RKO (cell line): ENCODE measurements at regions not wholly inside any gene's neighbourhood (a gene's known extent, or its start where the extent isn't known, plus 50 kb on each side); places are given as distances from the start of the nearest gene placed in this dataset.

Experiments
- DNase-seq: peaks from one replicate; pipeline ENCODE4 v3.0.0-alpha.2; 2016; ENCODE audit warnings: low spot score

DNA sequence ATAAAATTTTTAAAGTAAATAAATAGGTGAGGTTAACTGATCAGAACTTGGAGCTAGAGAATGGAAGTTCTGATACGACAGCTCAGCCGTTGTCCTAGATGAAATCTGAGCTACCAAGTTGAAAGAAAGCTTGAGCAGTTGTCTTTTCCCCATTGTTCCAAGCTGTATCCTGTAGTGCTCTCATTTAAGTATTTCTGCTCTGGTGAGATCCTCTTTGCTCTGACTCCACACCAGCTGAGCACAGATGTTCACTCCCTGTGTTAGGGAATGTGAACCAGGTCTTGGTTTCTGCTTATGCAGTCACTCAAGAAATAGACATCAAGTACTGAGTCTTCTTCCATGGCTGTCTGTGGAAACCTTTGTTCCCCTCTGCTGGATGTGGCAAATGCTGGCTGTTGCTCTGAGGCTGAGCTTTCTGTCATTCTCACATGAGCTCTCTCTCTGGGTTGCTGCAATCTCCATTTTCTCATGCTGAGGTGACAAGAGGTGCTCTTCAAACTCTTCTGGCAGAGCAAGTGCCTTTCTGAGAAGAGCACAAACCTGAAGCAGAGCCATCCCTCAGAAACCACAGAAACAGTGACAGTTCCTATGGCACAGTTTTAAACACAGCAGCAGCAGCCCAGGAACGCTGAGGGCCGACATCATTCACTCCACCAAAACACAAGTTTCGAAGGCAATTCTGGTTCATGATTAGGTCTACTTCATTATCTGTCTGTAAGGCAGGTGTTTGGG lies 194.1 kb downstream of the SP3 start:
- DNase-seq: no peak

GRCh38 chr2:173772205-173772604 lies 193.0 kb downstream of the SP3 start:
- DNase-seq: no peak

- no peak for DNase-seq
Observed at GRCh38 chr2:173773076-173773475, 192.1 kb downstream of the SP3 start.

GRCh38 chr2:173775440-173775839 lies 189.7 kb downstream of the SP3 start:
- no peak for DNase-seq

DNA sequence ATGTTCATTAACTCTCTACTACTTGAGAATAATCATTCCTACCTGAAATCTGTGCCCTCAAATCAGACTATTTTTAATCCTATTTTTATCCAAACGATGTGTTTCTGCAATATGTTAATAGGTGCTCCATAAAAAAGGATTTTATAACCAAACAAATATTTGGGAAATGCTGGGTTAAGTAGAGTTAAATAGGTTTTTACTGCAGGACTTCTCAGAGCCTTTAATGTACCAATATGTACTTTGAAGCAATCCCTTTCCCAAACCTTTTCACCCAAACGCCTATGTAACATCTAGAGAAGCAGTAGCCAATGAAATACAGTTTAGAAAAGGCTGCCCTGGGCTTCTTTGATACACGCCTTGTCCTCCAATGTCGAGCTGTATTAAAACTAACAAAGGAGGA lies 182.5 kb downstream of the SP3 start:
- DNase-seq: no peak

GRCh38 chr2:173783382-173783781 lies 181.8 kb downstream of the SP3 start:
- no peak for DNase-seq

DNA sequence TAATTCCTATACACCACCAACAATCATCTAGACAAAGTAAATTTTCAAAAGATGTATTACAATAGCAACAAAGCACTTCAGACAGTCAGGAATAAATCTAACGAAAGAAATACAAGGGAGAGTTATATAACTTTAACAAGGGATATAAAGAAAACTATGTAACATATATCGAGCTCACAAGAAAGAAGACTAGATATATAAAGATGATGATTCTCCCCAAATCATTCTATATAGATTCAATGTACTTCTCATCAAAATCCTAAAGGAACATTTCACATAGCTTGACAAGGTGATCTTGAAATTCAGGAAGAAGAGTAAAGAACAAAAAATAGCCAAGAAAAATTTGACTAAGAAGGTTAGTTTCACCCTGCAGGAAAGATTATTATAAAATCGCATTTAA lies 179.4 kb downstream of the SP3 start:
- DNase-seq: no peak

GRCh38 chr2:173791502-173791901 lies 173.7 kb downstream of the SP3 start:
- no peak for DNase-seq

- no peak for DNase-seq
Observed at GRCh38 chr2:173792166-173792565, 173.0 kb downstream of the SP3 start.

DNA sequence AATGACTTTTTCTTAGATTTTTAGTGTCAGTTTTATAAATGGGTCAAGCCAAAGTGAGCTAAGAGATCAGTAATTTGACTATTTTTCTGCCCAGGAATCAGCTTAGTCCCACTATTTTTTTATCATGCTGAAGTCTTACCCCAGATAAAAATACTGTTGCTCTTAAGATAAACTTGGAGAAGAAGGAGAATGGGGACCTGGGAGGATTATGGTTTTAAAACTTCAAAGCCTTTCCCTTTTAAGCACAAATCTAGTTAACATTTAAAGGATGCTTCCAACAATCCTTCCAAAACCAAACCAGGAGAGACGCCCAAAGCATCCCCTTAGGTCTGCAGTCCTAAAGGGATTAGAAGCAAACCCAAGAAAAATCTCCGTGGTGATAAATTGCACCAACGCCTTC lies 172.4 kb downstream of the SP3 start:
- no peak for DNase-seq

GRCh38 chr2:173793709-173794565 lies 171.2 kb downstream of the SP3 start:
- no peak for DNase-seq

DNA sequence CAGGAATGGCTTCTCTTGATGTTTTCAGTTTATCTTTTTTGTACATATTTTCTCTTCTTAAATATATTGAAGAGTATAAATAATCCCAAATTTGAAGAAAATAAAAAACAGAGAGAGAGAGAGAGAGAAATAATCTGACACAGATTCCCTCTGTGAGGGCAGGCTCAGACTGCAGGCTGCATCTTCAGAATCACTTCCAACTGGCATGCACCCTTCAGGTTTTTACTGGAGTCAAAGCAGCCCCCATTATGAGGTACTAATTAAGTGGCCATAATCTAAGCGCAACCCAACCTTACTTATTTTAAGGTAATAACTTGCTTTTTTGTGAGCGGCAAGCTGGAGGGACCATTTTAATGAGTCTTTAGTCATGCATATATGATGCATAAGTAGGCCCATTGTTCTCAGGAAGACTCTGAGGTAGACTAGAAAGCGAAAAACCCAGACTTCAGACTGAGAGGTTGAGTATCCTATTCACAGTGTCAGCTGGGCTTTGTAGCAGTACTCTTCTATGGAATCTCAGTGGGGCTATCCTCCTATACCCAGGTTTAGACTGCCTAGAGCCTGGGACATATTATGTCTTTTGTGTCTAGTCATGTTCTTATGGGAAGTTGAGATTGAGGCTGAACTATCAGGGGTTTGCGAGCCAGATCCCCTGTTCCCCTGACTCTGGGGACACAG lies 167.4 kb downstream of the SP3 start:
- DNase-seq: no peak

GRCh38 chr2:173802518-173802917 lies 162.7 kb downstream of the SP3 start:
- no peak for DNase-seq

GRCh38 chr2:173803449-173803848 lies 161.7 kb downstream of the SP3 start:
- no peak for DNase-seq

- no peak for DNase-seq
Observed at GRCh38 chr2:173806761-173807160, 158.4 kb downstream of the SP3 start.

DNA sequence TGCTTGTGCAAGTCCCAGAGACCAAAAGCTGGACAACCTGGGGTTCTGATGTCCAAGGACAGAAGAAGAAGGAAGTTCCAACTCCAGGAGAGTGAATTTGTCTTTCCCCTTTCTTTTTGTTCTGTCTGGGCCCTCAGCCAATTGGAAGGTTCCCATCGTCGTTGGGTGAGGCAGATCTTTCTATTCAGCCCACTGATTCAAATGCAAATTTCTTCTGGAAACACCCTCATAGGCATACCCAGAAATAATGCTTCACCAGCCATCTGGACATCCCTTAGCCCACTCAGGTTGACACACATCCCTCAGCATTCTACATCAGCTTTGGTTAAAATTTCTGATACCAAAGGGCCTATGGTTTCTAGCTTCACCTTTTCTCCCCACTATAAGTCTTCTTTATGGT lies 156.5 kb downstream of the SP3 start:
- no peak for DNase-seq

DNA sequence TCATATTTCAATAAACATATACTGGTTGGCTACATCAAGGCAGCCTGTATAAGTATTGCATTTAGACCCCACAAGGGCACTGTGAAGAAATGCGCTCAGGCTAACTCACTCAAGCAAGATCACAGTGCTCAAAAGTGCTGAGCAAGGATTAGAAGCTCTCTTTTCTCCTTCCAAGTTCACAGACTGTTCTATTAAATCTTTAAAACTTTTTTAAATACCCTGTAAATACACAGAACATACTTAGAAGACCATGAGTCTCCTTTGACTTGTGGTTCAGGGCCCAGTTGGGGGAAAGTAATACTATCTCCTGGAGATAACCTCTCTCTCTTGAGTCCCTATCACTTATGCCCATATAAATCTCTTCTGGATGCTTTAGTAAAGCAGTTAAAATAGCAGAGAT lies 152.9 kb downstream of the SP3 start:
- DNase-seq: no peak

GRCh38 chr2:173814306-173814705 lies 150.9 kb downstream of the SP3 start:
- DNase-seq: no peak

DNA sequence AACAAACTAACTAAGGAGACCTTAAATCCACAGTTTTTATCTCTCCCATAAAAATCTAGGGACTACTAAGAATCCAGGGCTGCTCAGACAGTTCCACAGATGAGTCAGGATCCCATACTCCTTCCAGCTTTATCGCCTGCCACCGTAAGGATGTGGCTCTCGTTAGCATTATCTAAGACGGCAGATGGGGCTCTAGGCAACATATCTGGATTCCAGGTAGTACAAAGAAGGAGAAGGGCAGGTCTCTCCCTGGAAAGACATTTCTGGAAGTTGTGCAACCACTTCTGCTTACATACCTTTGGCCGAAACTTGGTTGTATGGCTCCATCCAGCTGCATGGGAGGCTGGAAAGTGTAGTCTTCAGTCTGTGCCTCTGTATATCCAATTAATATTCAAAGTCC lies 149.4 kb downstream of the SP3 start:
- DNase-seq: no peak

DNA sequence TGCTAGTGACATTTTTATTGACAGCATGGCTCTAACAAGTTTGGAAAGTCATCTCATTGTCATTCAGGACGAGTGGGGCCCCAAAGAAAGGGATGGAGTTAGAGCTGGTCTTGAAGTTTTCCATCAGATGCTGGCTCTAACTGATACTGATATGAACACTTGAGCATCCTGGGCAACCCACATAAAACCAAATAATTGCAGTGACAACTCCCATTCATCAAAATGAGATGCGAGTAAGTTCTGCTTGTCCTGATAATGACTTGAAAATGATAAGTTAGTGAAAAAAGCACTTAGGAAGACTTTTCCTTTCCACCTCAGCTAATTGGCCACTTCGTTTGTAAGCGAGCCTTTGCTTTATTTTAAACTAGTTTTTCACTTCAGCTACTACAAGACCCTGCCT lies 147.6 kb downstream of the SP3 start:
- no peak for DNase-seq

DNA sequence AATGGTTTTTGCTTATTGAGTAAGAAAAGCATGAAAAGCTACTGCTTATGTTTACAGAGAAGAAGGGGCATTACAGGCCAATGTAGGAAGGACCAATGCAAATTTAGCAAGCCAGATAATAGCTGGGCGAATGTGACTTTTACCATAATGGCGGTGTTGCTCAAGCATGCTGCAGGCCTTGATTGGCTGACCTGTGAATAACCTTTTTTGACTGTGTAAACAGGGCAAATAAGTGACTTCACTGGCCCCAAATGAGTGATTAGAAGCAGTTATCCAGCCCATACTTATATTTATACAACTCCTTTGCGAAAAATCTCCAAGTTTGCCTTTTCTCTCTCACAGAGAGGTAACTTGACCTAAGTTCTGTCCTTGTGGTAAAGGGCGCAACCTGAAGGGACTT lies 146.9 kb downstream of the SP3 start:
- no peak for DNase-seq

DNA sequence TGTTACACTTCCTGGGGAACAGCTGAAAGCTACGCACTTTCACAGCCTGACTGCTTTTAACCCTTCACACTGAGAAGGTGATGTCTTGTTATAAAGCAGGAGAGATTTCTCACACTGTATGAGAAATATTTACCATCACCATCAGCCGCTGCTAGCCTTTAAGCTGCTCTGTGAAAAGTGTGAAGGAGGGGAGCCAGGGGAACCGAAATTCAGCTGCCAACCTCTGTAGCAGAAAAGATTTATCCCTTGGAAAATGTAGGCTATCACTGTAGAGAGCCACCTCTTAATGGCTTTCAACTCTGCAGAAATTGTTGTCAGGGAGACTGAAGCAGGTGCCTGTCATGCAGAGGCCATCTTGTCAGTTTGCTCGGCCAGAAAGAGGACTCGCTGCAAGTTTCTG lies 145.3 kb downstream of the SP3 start:
- DNase-seq: no peak

DNA sequence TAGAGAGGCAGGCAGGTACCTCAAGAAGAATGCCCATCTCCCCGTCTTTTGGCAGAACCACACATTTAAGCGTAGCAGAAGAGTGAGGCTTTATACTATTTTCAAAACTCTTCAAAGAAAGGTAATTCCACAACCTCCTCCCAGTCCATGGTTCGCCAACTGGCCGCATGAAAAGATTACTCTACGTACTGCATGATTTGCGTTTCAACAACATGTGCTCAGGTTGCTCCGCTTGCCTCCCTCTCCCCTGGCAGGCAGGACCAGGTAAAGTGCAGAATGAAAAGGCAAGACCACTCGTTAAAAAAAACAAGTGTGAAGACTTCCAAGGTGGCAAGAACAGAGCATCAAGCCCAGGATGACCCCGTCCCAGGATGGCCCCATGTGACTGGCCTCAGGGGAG lies 143.7 kb downstream of the SP3 start:
- no peak for DNase-seq
